ENCODE measurements at regions not wholly inside any gene's neighbourhood (a gene's known extent, or its start where the extent isn't known, plus 50 kb on each side); places are given as distances from the start of the nearest gene placed in this dataset.

- Histone ChIP-seq H3K9ac (replicated peaks; ENCODE audit: extremely low read depth, insufficient read depth, low read length) (no peak overlapping the region), H4K20me1 (replicated peaks; ENCODE audit: control insufficient read depth, extremely low read depth, insufficient read depth, low read length) (no peaks in the 10 kb centered on the region), H3K4me2 (ENCODE audit: insufficient read depth, low read length) (no peak overlapping the region), H3K9me3 (replicated peaks; ENCODE audit: control insufficient read depth, insufficient read depth, low read length) (peaks cover 6% of the 10 kb centered on the region), H3K27me3 (ENCODE audit: control insufficient read depth in 2 of 2, insufficient read depth in 2 of 2, low read length in 2 of 2) (no peaks in the 10 kb centered on the region), H3K27ac (ENCODE audit: insufficient read depth, low read depth, low read length) (no peak overlapping the region), H3K9me1 (replicated peaks; ENCODE audit: control insufficient read depth, extremely low read depth, insufficient read depth, low read length) (no peaks in the 10 kb centered on the region), H3K4me1 (ENCODE audit: control insufficient read depth, extremely low read depth, insufficient read depth, low read length) (no peaks in the 10 kb centered on the region), H3K4me3 (replicated peaks in 1 of 3; ENCODE audit: insufficient read depth in 1 of 3, low read depth in 1 of 3, low read length in 3 of 3) (no peak overlapping the region), H3K79me2 (ENCODE audit: control insufficient read depth, insufficient read depth, low read length) (no peaks in the 10 kb centered on the region), H2AFZ (ENCODE audit: low read depth, low read length) (no peak overlapping the region), H3K36me3 (ENCODE audit: control insufficient read depth in 2 of 2, extremely low read depth in 1 of 2, insufficient read depth in 2 of 2, low read length in 2 of 2) (no peaks in the 10 kb centered on the region)
- TF ChIP-seq GATA2 (IDR thresholded peaks at IDR 0.05; ENCODE audit: insufficient read depth, insufficient read length, low read depth, low read length) = no peak
- TF ChIP-seq EZH2 (IDR thresholded peaks at IDR 0.05; ENCODE audit: borderline replicate concordance, low read depth, low read length, severe bottlenecking) = no peak
- TF ChIP-seq, protein P1, sequence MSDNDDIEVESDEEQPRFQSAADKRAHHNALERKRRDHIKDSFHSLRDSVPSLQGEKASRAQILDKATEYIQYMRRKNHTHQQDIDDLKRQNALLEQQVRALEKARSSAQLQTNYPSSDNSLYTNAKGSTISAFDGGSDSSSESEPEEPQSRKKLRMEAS (IDR thresholded peaks at IDR 0.05; ENCODE audit: insufficient read depth, insufficient read length) = no peak
- no peak for TF ChIP-seq POLR2AphosphoS5 (IDR thresholded peaks at IDR 0.05; ENCODE audit: insufficient read depth, low read depth, low read length)
- TF ChIP-seq MYC (IDR thresholded peaks at IDR 0.05; ENCODE audit: low read depth, low read length) = no peak
- dilution Hi-C loops (cut with MboI; ENCODE audit: extremely low pct_ligation_motif_present, low sequenced_read_pairs) (no loop called here), intact Hi-C loops (cut with micrococcal nuclease) (no loop called here)
- CTCF ChIA-PET = no interaction called here
- DNase-seq (ENCODE audit: low read depth, low spot score) (no peak), FAIRE-seq (no peak)
- POLR2A ChIA-PET = no interaction called here
- BruUV-seq (replicated peaks) = no TSS peak
These were observed 1163.1 kb downstream of the UQCRFS1 start for GRCh38 chr19:28049875-28050274.

- Histone ChIP-seq H3K27ac (ENCODE audit: insufficient read depth, low read depth, low read length) (no peak overlapping the region), H3K4me3 (replicated peaks in 1 of 3; ENCODE audit: insufficient read depth in 1 of 3, low read depth in 1 of 3, low read length in 3 of 3) (no peak overlapping the region), H3K9ac (replicated peaks; ENCODE audit: extremely low read depth, insufficient read depth, low read length) (no peak overlapping the region), H3K36me3 (ENCODE audit: control insufficient read depth in 2 of 2, extremely low read depth in 1 of 2, insufficient read depth in 2 of 2, low read length in 2 of 2) (no peaks in the 10 kb centered on the region), H3K9me1 (replicated peaks; ENCODE audit: control insufficient read depth, extremely low read depth, insufficient read depth, low read length) (no peaks in the 10 kb centered on the region), H3K27me3 (ENCODE audit: control insufficient read depth in 2 of 2, insufficient read depth in 2 of 2, low read length in 2 of 2) (no peaks in the 10 kb centered on the region), H3K4me1 (ENCODE audit: control insufficient read depth, extremely low read depth, insufficient read depth, low read length) (no peaks in the 10 kb centered on the region), H3K9me3 (replicated peaks; ENCODE audit: control insufficient read depth, insufficient read depth, low read length) (peaks cover 6% of the 10 kb centered on the region), H4K20me1 (replicated peaks; ENCODE audit: control insufficient read depth, extremely low read depth, insufficient read depth, low read length) (no peaks in the 10 kb centered on the region), H2AFZ (ENCODE audit: low read depth, low read length) (no peak overlapping the region), H3K79me2 (ENCODE audit: control insufficient read depth, insufficient read depth, low read length) (no peaks in the 10 kb centered on the region), H3K4me2 (ENCODE audit: insufficient read depth, low read length) (no peak overlapping the region)
- dilution Hi-C loops (cut with MboI; ENCODE audit: extremely low pct_ligation_motif_present, low sequenced_read_pairs) (no loop called here), intact Hi-C loops (cut with micrococcal nuclease) (no loop called here)
- ChIA-PET POLR2A (no interaction called here), CTCF (no interaction called here)
- TF ChIP-seq CTCF (IDR thresholded peaks at IDR 0.05; ENCODE audit: extremely low read depth in 1 of 2, insufficient read depth in 1 of 2, low read depth in 1 of 2, low read length in 2 of 2) = no peak
- no peak for TF ChIP-seq JUN (IDR thresholded peaks at IDR 0.05; ENCODE audit: borderline replicate concordance, insufficient read depth, insufficient read length, low read depth)
- TF ChIP-seq POLR2AphosphoS5 (IDR thresholded peaks at IDR 0.05; ENCODE audit: insufficient read depth, low read depth, low read length) = no peak
- TF ChIP-seq POLR2A (IDR thresholded peaks at IDR 0.05; ENCODE audit: low read depth, low read length) = no peak
- TF ChIP-seq EZH2 (IDR thresholded peaks at IDR 0.05; ENCODE audit: borderline replicate concordance, low read depth, low read length, severe bottlenecking) = no peak
- TF ChIP-seq FOS (IDR thresholded peaks at IDR 0.05; ENCODE audit: borderline replicate concordance, insufficient read depth, low read length) = no peak
- no peak for TF ChIP-seq MYC (IDR thresholded peaks at IDR 0.05; ENCODE audit: low read depth, low read length)
- no peak for TF ChIP-seq GATA2 (IDR thresholded peaks at IDR 0.05; ENCODE audit: insufficient read depth, insufficient read length, low read depth, low read length)
- TF ChIP-seq, protein P1 (IDR thresholded peaks at IDR 0.05; ENCODE audit: insufficient read depth, insufficient read length) = no peak
- FAIRE-seq = no peak
- no peak for DNase-seq (ENCODE audit: low read depth, low spot score)
- no TSS peak for BruUV-seq (replicated peaks)
These were observed 1166.0 kb downstream of the UQCRFS1 start for GRCh38 chr19:28046932-28047331.

All from endothelial cell of umbilical vein (primary cell).